GM12891 (cell line): ENCODE measurements at regions not wholly inside any gene's neighbourhood (a gene's known extent, or its start where the extent isn't known, plus 50 kb on each side); places are given as distances from the start of the nearest gene placed in this dataset.

ENCODE experiments used
- PAX5 ChIP-seq: IDR thresholded peaks from 2 replicates; pipeline ENCODE4 v1.6.1; 2011; ENCODE audit warnings: low read length, moderate library complexity, mild to moderate bottlenecking; ENCODE audit not compliant: insufficient read depth, severe bottlenecking
- POLR2A ChIP-seq: IDR thresholded peaks from 2 replicates; pipeline ENCODE4 v1.6.1; 2011; ENCODE audit warnings: low read depth, low read length, control low read depth
- POLR2AphosphoS5 ChIP-seq: IDR thresholded peaks from 2 replicates; pipeline ENCODE4 v1.6.1; 2011; ENCODE audit warnings: low read depth, low read length, control low read depth
- POU2F2 ChIP-seq: IDR thresholded peaks from 2 replicates; pipeline ENCODE4 v1.6.1; 2011; ENCODE audit warnings: low read depth, mild to moderate bottlenecking, control low read depth, low read length, moderate library complexity
- SPI1 ChIP-seq: IDR thresholded peaks from 2 replicates; pipeline ENCODE4 v1.6.1; 2011; ENCODE audit warnings: low read depth, low read length, control low read depth
- TAF1 ChIP-seq: IDR thresholded peaks from 2 replicates; pipeline ENCODE4 v1.6.1; 2011; ENCODE audit warnings: low read depth, low read length, control low read depth

DNA sequence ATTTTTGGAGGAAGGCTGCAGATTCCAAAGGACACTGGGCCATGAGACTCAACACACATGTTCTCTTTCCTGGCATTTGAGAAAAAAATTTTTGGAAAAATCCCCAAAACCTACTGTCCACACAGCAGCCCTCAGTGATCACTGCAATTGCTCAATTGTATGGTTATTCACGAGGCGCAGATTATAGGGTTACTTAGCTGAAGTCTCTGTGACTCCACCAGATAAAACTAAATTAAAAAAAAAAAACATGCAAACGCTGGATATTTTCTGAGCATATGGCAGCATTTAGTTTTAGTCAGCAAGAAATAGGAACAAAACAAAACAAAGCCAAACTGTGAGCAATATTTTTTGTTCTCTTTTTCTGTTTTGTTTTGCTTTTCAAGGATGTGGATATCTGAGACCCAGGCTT is 83.8 kb upstream of the FAM20A start:
- TF ChIP-seq POLR2A (no peak), TAF1 (no peak), PAX5 (no peak), POLR2AphosphoS5 (no peak), SPI1 (no peak), POU2F2 (no peak)
